ENCODE measurements at regions not wholly inside any gene's neighbourhood (a gene's known extent, or its start where the extent isn't known, plus 50 kb on each side); places are given as distances from the start of the nearest gene placed in this dataset.

DNA sequence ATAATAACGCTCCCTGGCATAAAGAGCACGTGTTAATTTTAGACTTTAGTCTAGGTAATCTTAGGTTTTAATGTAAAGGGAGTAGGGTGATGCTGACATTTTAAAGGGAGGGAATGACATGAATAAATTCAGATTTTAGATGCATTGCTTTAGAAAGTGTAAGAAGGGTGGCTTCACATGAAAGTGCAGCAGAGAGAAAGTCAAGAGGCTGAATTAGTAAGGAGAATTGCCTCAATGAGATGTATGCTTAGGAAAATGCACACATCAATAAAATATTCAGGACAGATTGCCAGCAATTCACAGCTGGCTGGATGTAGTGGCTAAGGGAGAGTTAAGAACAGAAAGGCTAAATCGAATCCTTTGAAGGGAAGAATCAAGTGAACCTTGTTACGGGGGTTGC lies 165.5 kb upstream of the CDH19 start:
- 84 to 88% methylated on average over 4 of the region's 4 CpGs for WGBS, 2 donors
- no peak for TF ChIP-seq CTCF (IDR thresholded peaks at IDR 0.05; ENCODE audit: control extremely low read depth, extremely low read depth)
- Histone ChIP-seq H3K36me3 (ENCODE audit: control insufficient read depth in 4 of 4, insufficient read depth in 4 of 4, low read length in 4 of 4) (no peaks in the 10 kb centered on the region), H3K27me3 (ENCODE audit: control insufficient read depth in 3 of 3, insufficient read depth in 3 of 3, low read length in 2 of 3) (no peaks in the 10 kb centered on the region), H3K9ac (ENCODE audit: insufficient read depth in 1 of 2, low read length in 2 of 2) (no peak overlapping the region), H3K4me3 (no peak overlapping the region), H3K27ac (ENCODE audit: low read depth in 1 of 2, low read length in 1 of 2) (no peak overlapping the region), H3K4me1 (ENCODE audit: control insufficient read depth in 5 of 5, insufficient read depth in 5 of 5, low read length in 5 of 5) (no peaks in the 10 kb centered on the region), H3K9me3 (ENCODE audit: control insufficient read depth in 4 of 4, insufficient read depth in 3 of 4, low read length in 3 of 4) (no peaks in the 10 kb centered on the region)
- ATAC-seq (ENCODE audit: insufficient read depth, low FRiP score) = no peak
- DNase-seq = no peak

DNA sequence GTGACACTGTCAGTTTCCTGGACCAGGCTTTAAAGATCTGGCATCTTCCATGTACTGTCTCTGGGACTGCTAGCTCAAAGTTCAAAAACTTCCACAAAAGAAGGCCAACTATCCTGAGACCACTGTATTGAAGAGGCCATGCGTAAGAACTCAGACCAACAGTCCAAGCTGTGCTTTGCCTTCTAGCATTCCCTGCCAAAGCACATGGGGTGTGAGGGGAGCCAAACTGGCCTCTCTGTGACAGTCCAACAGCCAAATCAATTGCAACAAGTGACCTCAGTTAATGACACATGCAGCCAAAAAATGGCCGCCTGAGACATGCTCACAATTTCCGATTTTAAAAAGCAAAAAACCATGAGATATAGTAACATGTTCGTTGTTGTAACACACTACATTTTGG lies 160.3 kb upstream of the CDH19 start:
- WGBS, 2 donors = 81 to 86% methylated on average over 4 of the region's 4 CpGs
- H3K27me3 ChIP-seq (ENCODE audit: control insufficient read depth in 3 of 3, insufficient read depth in 3 of 3, low read length in 2 of 3) = no peaks in the 10 kb centered on the region
- H3K4me3 ChIP-seq = no peak overlapping the region
- no peak overlapping the region for H3K9ac ChIP-seq (ENCODE audit: insufficient read depth in 1 of 2, low read length in 2 of 2)
- TF ChIP-seq CTCF (IDR thresholded peaks at IDR 0.05; ENCODE audit: control extremely low read depth, extremely low read depth) = no peak
- H3K27ac ChIP-seq (ENCODE audit: low read depth in 1 of 2, low read length in 1 of 2) = no peak overlapping the region
- peaks cover 0 to 4% (median 0%) of the 10 kb centered on the region in 5 donors for H3K4me1 ChIP-seq (ENCODE audit: control insufficient read depth in 5 of 5, insufficient read depth in 5 of 5, low read length in 5 of 5)
- peaks cover 0 to 2% (median 0%) of the 10 kb centered on the region in 4 donors for H3K9me3 ChIP-seq (ENCODE audit: control insufficient read depth in 4 of 4, insufficient read depth in 3 of 4, low read length in 3 of 4)
- peak; percentile 66 to 78 (median 73) for DNase-seq
- no peaks in the 10 kb centered on the region for H3K36me3 ChIP-seq (ENCODE audit: control insufficient read depth in 4 of 4, insufficient read depth in 4 of 4, low read length in 4 of 4)
- ATAC-seq (ENCODE audit: insufficient read depth, low FRiP score) = no peak

DNA sequence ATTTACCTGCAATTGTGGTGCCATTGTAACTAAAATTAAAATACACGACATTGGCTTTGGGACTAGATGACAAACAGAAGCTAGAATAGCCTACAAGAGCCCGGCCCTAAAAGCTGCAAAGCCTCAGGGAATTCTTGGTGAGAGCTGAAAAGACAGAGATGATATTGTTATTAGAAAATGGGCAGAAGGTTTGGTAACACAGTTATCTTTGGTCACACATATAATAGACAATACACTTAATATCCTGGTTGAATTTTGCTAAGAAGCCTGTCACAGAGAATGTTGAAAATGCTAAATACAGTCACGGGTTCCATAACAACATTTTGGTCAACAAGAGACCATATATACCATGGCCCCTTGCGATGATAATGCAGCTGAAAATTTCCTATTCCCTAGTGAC lies 157.3 kb upstream of the CDH19 start:
- no peak for TF ChIP-seq CTCF (IDR thresholded peaks at IDR 0.05; ENCODE audit: control extremely low read depth, extremely low read depth)
- H3K4me3 ChIP-seq = no peak overlapping the region
- H3K36me3 ChIP-seq (ENCODE audit: control insufficient read depth in 4 of 4, insufficient read depth in 4 of 4, low read length in 4 of 4) = no peaks in the 10 kb centered on the region
- no peaks in the 10 kb centered on the region for H3K27me3 ChIP-seq (ENCODE audit: control insufficient read depth in 3 of 3, insufficient read depth in 3 of 3, low read length in 2 of 3)
- no peak for ATAC-seq (ENCODE audit: insufficient read depth, low FRiP score)
- H3K4me1 ChIP-seq (ENCODE audit: control insufficient read depth in 5 of 5, insufficient read depth in 5 of 5, low read length in 5 of 5) = peaks cover 0 to 4% (median 0%) of the 10 kb centered on the region in 5 donors
- DNase-seq = no peak
- peaks cover 0 to 2% (median 0%) of the 10 kb centered on the region in 4 donors for H3K9me3 ChIP-seq (ENCODE audit: control insufficient read depth in 4 of 4, insufficient read depth in 3 of 4, low read length in 3 of 4)
- no peak overlapping the region for H3K27ac ChIP-seq (ENCODE audit: low read depth in 1 of 2, low read length in 1 of 2)
- H3K9ac ChIP-seq (ENCODE audit: insufficient read depth in 1 of 2, low read length in 2 of 2) = no peak overlapping the region
- 90 to 92% methylated on average over 4 of the region's 4 CpGs for WGBS, 2 donors

GRCh38 chr18:66760559-66760958 lies 156.7 kb upstream of the CDH19 start:
- Histone ChIP-seq H3K9me3 (ENCODE audit: control insufficient read depth in 4 of 4, insufficient read depth in 3 of 4, low read length in 3 of 4) (peaks cover 0 to 2% (median 0%) of the 10 kb centered on the region in 4 donors), H3K9ac (ENCODE audit: insufficient read depth in 1 of 2, low read length in 2 of 2) (no peak overlapping the region), H3K27me3 (ENCODE audit: control insufficient read depth in 3 of 3, insufficient read depth in 3 of 3, low read length in 2 of 3) (no peaks in the 10 kb centered on the region), H3K4me1 (ENCODE audit: control insufficient read depth in 5 of 5, insufficient read depth in 5 of 5, low read length in 5 of 5) (peaks cover 0 to 4% (median 0%) of the 10 kb centered on the region in 5 donors), H3K4me3 (no peak overlapping the region), H3K27ac (ENCODE audit: low read depth in 1 of 2, low read length in 1 of 2) (no peak overlapping the region), H3K36me3 (ENCODE audit: control insufficient read depth in 4 of 4, insufficient read depth in 4 of 4, low read length in 4 of 4) (no peaks in the 10 kb centered on the region)
- ATAC-seq (ENCODE audit: insufficient read depth, low FRiP score) = no peak
- WGBS, 2 donors = 94 to 96% methylated on average over 4 of the region's 4 CpGs
- TF ChIP-seq CTCF (IDR thresholded peaks at IDR 0.05; ENCODE audit: control extremely low read depth, extremely low read depth) = no peak
- no peak for DNase-seq
